ENCODE measurements at regions not wholly inside any gene's neighbourhood (a gene's known extent, or its start where the extent isn't known, plus 50 kb on each side); places are given as distances from the start of the nearest gene placed in this dataset.

GRCh38 chr4:178340468-178340867, 898.2 kb upstream of the AGA start:
- no peaks in the 10 kb centered on the region for H3K4me1 ChIP-seq
- H3K36me3 ChIP-seq = no peaks in the 10 kb centered on the region
- no peaks in the 10 kb centered on the region for H3K27me3 ChIP-seq
- H3K4me3 ChIP-seq = no peak overlapping the region
- no peak for DNase-seq (ENCODE audit: extremely low spot score in 2 of 2)
- intact Hi-C loops (cut with DNase I) = no loop called here
- no peaks in the 10 kb centered on the region for H3K9me3 ChIP-seq
- no peak for TF ChIP-seq POLR2A (IDR thresholded peaks at IDR 0.05)
- TF ChIP-seq CTCF (IDR thresholded peaks at IDR 0.05) = no peak
- no peak for TF ChIP-seq POLR2AphosphoS5 (IDR thresholded peaks at IDR 0.05; ENCODE audit: insufficient read depth in 1 of 2, low read depth in 1 of 2)
- H3K27ac ChIP-seq = no peak overlapping the region

GRCh38 chr4:178344096-178344495, 901.9 kb upstream of the AGA start:
- H3K4me3 ChIP-seq = no peak overlapping the region
- no peak for DNase-seq (ENCODE audit: extremely low spot score in 2 of 2)
- H3K36me3 ChIP-seq = no peaks in the 10 kb centered on the region
- intact Hi-C loops (cut with DNase I) = no loop called here
- H3K9me3 ChIP-seq = no peaks in the 10 kb centered on the region
- no peaks in the 10 kb centered on the region for H3K4me1 ChIP-seq
- no peak overlapping the region for H3K27ac ChIP-seq
- TF ChIP-seq CTCF (IDR thresholded peaks at IDR 0.05) = no peak
- TF ChIP-seq POLR2A (IDR thresholded peaks at IDR 0.05) = no peak
- TF ChIP-seq POLR2AphosphoS5 (IDR thresholded peaks at IDR 0.05; ENCODE audit: insufficient read depth in 1 of 2, low read depth in 1 of 2) = no peak
- no peaks in the 10 kb centered on the region for H3K27me3 ChIP-seq

GRCh38 chr4:178347111-178347510, 904.9 kb upstream of the AGA start:
- Histone ChIP-seq H3K4me1 (no peaks in the 10 kb centered on the region), H3K27me3 (no peaks in the 10 kb centered on the region), H3K36me3 (no peaks in the 10 kb centered on the region), H3K4me3 (no peak overlapping the region), H3K27ac (no peak overlapping the region), H3K9me3 (no peaks in the 10 kb centered on the region)
- no peak for TF ChIP-seq POLR2A (IDR thresholded peaks at IDR 0.05)
- no peak for TF ChIP-seq CTCF (IDR thresholded peaks at IDR 0.05)
- no peak for TF ChIP-seq POLR2AphosphoS5 (IDR thresholded peaks at IDR 0.05; ENCODE audit: insufficient read depth in 1 of 2, low read depth in 1 of 2)
- intact Hi-C loops (cut with DNase I) = no loop called here
- DNase-seq (ENCODE audit: extremely low spot score in 2 of 2) = no peak

- no peak for DNase-seq (ENCODE audit: extremely low spot score in 2 of 2)
- H3K36me3 ChIP-seq = no peaks in the 10 kb centered on the region
- no peaks in the 10 kb centered on the region for H3K9me3 ChIP-seq
- TF ChIP-seq POLR2AphosphoS5 (IDR thresholded peaks at IDR 0.05; ENCODE audit: insufficient read depth in 1 of 2, low read depth in 1 of 2) = no peak
- TF ChIP-seq POLR2A (IDR thresholded peaks at IDR 0.05) = no peak
- TF ChIP-seq CTCF (IDR thresholded peaks at IDR 0.05) = no peak
- H3K27ac ChIP-seq = no peak overlapping the region
- no peaks in the 10 kb centered on the region for H3K4me1 ChIP-seq
- H3K27me3 ChIP-seq = no peaks in the 10 kb centered on the region
- intact Hi-C loops (cut with DNase I) = no loop called here
- H3K4me3 ChIP-seq = no peak overlapping the region
Measured at GRCh38 chr4:178349601-178350000, 907.4 kb upstream of the AGA start.

- Histone ChIP-seq H3K4me3 (no peak overlapping the region), H3K4me1 (no peaks in the 10 kb centered on the region), H3K27ac (no peak overlapping the region), H3K9me3 (no peaks in the 10 kb centered on the region), H3K27me3 (no peaks in the 10 kb centered on the region), H3K36me3 (no peaks in the 10 kb centered on the region)
- intact Hi-C loops (cut with DNase I) = no loop called here
- DNase-seq (ENCODE audit: extremely low spot score in 2 of 2) = no peak
- TF ChIP-seq POLR2AphosphoS5 (IDR thresholded peaks at IDR 0.05; ENCODE audit: insufficient read depth in 1 of 2, low read depth in 1 of 2) (no peak), POLR2A (IDR thresholded peaks at IDR 0.05) (no peak), CTCF (IDR thresholded peaks at IDR 0.05) (no peak)
Measured at GRCh38 chr4:178351185-178351584, 908.9 kb upstream of the AGA start.

All from vagina (tissue), 2 donors.